ENCODE measurements at regions not wholly inside any gene's neighbourhood (a gene's known extent, or its start where the extent isn't known, plus 50 kb on each side); places are given as distances from the start of the nearest gene placed in this dataset.
A peak's percentile ranks its signal among the peaks of the same experiment; 100 is the strongest.

GRCh38 chr6:142500250-142500786, 198.5 kb downstream of the ADGRG6 start:
- no peak for DNase-seq (ENCODE audit: low spot score)

- DNase-seq (ENCODE audit: low spot score): no peak
Measured at GRCh38 chr6:142501795-142502194, 200.0 kb downstream of the ADGRG6 start.

GRCh38 chr6:142507065-142507464, 205.3 kb downstream of the ADGRG6 start:
- DNase-seq (ENCODE audit: low spot score): no peak

GRCh38 chr6:142510211-142510610, 208.4 kb downstream of the ADGRG6 start:
- no peak for DNase-seq (ENCODE audit: low spot score)

- no peak for DNase-seq (ENCODE audit: low spot score)
Measured at GRCh38 chr6:142518126-142518525, 216.3 kb downstream of the ADGRG6 start.

- no peak for DNase-seq (ENCODE audit: low spot score)
Measured at GRCh38 chr6:142518761-142519160, 217.0 kb downstream of the ADGRG6 start.

GRCh38 chr6:142521791-142522190, 220.0 kb downstream of the ADGRG6 start:
- no peak for DNase-seq (ENCODE audit: low spot score)

GRCh38 chr6:142523515-142524375, 221.9 kb downstream of the ADGRG6 start:
- DNase-seq (ENCODE audit: low spot score): no peak

GRCh38 chr6:142530566-142530965, 228.8 kb downstream of the ADGRG6 start:
- no peak for DNase-seq (ENCODE audit: low spot score)

- no peak for DNase-seq (ENCODE audit: low spot score)
Measured at GRCh38 chr6:142531727-142532126, 229.9 kb downstream of the ADGRG6 start.

GRCh38 chr6:142534076-142534475, 232.3 kb downstream of the ADGRG6 start:
- no peak for DNase-seq (ENCODE audit: low spot score)

- no peak for DNase-seq (ENCODE audit: low spot score)
Measured at GRCh38 chr6:142534484-142534883, 232.7 kb downstream of the ADGRG6 start.

GRCh38 chr6:142537612-142538478, 236.0 kb downstream of the ADGRG6 start:
- no peak for DNase-seq (ENCODE audit: low spot score)

GRCh38 chr6:142542704-142543233, 241.0 kb downstream of the ADGRG6 start:
- no peak for DNase-seq (ENCODE audit: low spot score)

- DNase-seq (ENCODE audit: low spot score): no peak
Measured at GRCh38 chr6:142543606-142544005, 241.8 kb downstream of the ADGRG6 start.

GRCh38 chr6:142544199-142544838, 242.5 kb downstream of the ADGRG6 start:
- no peak for DNase-seq (ENCODE audit: low spot score)

GRCh38 chr6:142545147-142545546, 243.3 kb downstream of the ADGRG6 start:
- no peak for DNase-seq (ENCODE audit: low spot score)

- no peak for DNase-seq (ENCODE audit: low spot score)
Measured at GRCh38 chr6:142548566-142548965, 246.8 kb downstream of the ADGRG6 start.

- no peak for DNase-seq (ENCODE audit: low spot score)
Measured at GRCh38 chr6:142550310-142551063, 248.7 kb downstream of the ADGRG6 start.

GRCh38 chr6:142551274-142551811, 249.5 kb downstream of the ADGRG6 start:
- peak; percentile 30 for DNase-seq (ENCODE audit: low spot score)

- DNase-seq (ENCODE audit: low spot score): no peak
Measured at GRCh38 chr6:142558786-142559185, 257.0 kb downstream of the ADGRG6 start.
